ENCODE measurements at regions not wholly inside any gene's neighbourhood (a gene's known extent, or its start where the extent isn't known, plus 50 kb on each side); places are given as distances from the start of the nearest gene placed in this dataset.
"Not testable (repeated sequence)": the region's sequence is repeated elsewhere in the genome, so short reads cannot be mapped to it uniquely, and the experiment has no call there.

- TF ChIP-seq CTCF (conservative IDR thresholded peaks at IDR 0.05; ENCODE audit: low read depth, low read length) = no peak
- no peak overlapping the region for H3K4me3 ChIP-seq (ENCODE audit: low read depth, low read length)
- no peak for DNase-seq (ENCODE audit: low read depth)
Measured at GRCh38 chr4:134636338-134637051, 434.9 kb upstream of the PABPC4L start.

- H3K4me3 ChIP-seq (ENCODE audit: low read depth, low read length) = no peak overlapping the region
- no peak for DNase-seq (ENCODE audit: low read depth)
- TF ChIP-seq CTCF (conservative IDR thresholded peaks at IDR 0.05; ENCODE audit: low read depth, low read length) = no peak
Measured at GRCh38 chr4:134634301-134634700, 432.7 kb upstream of the PABPC4L start.

- no peak for DNase-seq (ENCODE audit: low read depth)
- no peak for TF ChIP-seq CTCF (conservative IDR thresholded peaks at IDR 0.05; ENCODE audit: low read depth, low read length)
Measured at GRCh38 chr4:134632056-134632455, 430.5 kb upstream of the PABPC4L start.

GRCh38 chr4:134628066-134628465, 426.5 kb upstream of the PABPC4L start:
- H3K4me3 ChIP-seq (ENCODE audit: low read depth, low read length) = no peak overlapping the region
- no peak for TF ChIP-seq CTCF (conservative IDR thresholded peaks at IDR 0.05; ENCODE audit: low read depth, low read length)
- no peak for DNase-seq (ENCODE audit: low read depth)

More at GRCh38 chr4:134632056-134632455, 430.5 kb upstream of the PABPC4L start:
- H3K4me3 ChIP-seq (ENCODE audit: low read depth, low read length) = no peak overlapping the region

- DNase-seq (ENCODE audit: low read depth) = no peak
- TF ChIP-seq CTCF (conservative IDR thresholded peaks at IDR 0.05; ENCODE audit: low read depth, low read length) = no peak
- H3K4me3 ChIP-seq (ENCODE audit: low read depth, low read length) = no peak overlapping the region
Measured at GRCh38 chr4:134627366-134627765, 425.8 kb upstream of the PABPC4L start.

GRCh38 chr4:134624365-134624764, 422.8 kb upstream of the PABPC4L start:
- no peak for TF ChIP-seq CTCF (conservative IDR thresholded peaks at IDR 0.05; ENCODE audit: low read depth, low read length)
- H3K4me3 ChIP-seq (ENCODE audit: low read depth, low read length) = no peak overlapping the region
- DNase-seq (ENCODE audit: low read depth) = no peak

- H3K4me3 ChIP-seq (ENCODE audit: low read depth, low read length) = not testable (repeated sequence)
Measured at GRCh38 chr4:134622626-134623575, 421.3 kb upstream of the PABPC4L start.

More at GRCh38 chr4:134622626-134623575, 421.3 kb upstream of the PABPC4L start:
- DNase-seq (ENCODE audit: low read depth) = not testable (repeated sequence)

Measured in choroid plexus epithelial cell (primary cell).